Kidney (tissue), 13 donors: ENCODE measurements at regions not wholly inside any gene's neighbourhood (a gene's known extent, or its start where the extent isn't known, plus 50 kb on each side); places are given as distances from the start of the nearest gene placed in this dataset.

Source experiments
- DNase-seq, 5 donors: peaks; one replicate each; pipeline ENCODE4 v3.0.0-alpha.2; 2013 to 2020
- FAIRE-seq: peaks from 2 replicates; lab custom pipeline; 2012; peaks lifted over from hg19 to GRCh38; lab: Jason Lieb, UNC
- H3K27ac ChIP-seq, 2 donors: one replicate each; pipeline ENCODE4 v1.7.0; 2013; ENCODE audit warnings: low read depth in 2 of 2, low read length in 2 of 2, inconsistent platforms in 1 of 2
- H3K27me3 ChIP-seq: one replicate; pipeline ENCODE4 v1.7.1; 2013; ENCODE audit warnings: low read length, inconsistent platforms; ENCODE audit not compliant: control insufficient read depth, insufficient read depth
- H3K36me3 ChIP-seq, 3 donors: one replicate each; pipeline versions ENCODE4 v1.7.0 to v1.7.1; 2013; ENCODE audit warnings: low read length in 3 of 3, control low read depth in 1 of 3, inconsistent platforms in 1 of 3; ENCODE audit not compliant: insufficient read depth in 3 of 3, control insufficient read depth in 2 of 3
- H3K4me1 ChIP-seq, 3 donors: one replicate each; pipeline versions ENCODE4 v1.7.0 to v1.7.1; 2013; ENCODE audit warnings: low read length in 3 of 3, inconsistent platforms in 1 of 3, low read depth in 1 of 3; ENCODE audit not compliant: control insufficient read depth in 2 of 3, insufficient read depth in 2 of 3
- H3K4me3 ChIP-seq, 3 donors: one replicate each; pipeline versions ENCODE4 v1.7.0 to v1.8.1; 2013; ENCODE audit warnings: low read length in 3 of 3, control low read depth in 1 of 3, inconsistent platforms in 1 of 3
- H3K9ac ChIP-seq, 3 donors: one replicate each; pipeline versions ENCODE4 v1.7.0 to v1.7.1; 2013; ENCODE audit warnings: low read length in 3 of 3, control low read depth in 1 of 3, inconsistent platforms in 1 of 3
- H3K9me3 ChIP-seq, 3 donors: one replicate each; pipeline versions ENCODE4 v1.7.0 to v1.7.1; 2013; ENCODE audit warnings: low read length in 3 of 3, control low read depth in 1 of 3, inconsistent platforms in 1 of 3; ENCODE audit not compliant: control insufficient read depth in 2 of 3, insufficient read depth in 1 of 3
- CTCF ChIP-seq: IDR thresholded peaks from 3 replicates; pipeline ENCODE4 v1.5.1; 2012; ENCODE audit warnings: mild to moderate bottlenecking, moderate library complexity, borderline replicate concordance; ENCODE audit not compliant: insufficient read depth; ENCODE audit errors: extremely low read depth
- intact Hi-C: fragments of 100-400 bp; cut with DNase I; formaldehyde crosslinking; loops from one replicate; pipeline ENCODE4 v1.11.1; 2022
- donor health status: control.
- donor health status: control.
- donor health status: control.
- donor health status: control.
- donor health status: control.
- donor health status: DM: yes; HTN: yes; CAD: no.
- donor health status: Normal renal cell carcinoma (clear cell type).

- DNase-seq (no peak), FAIRE-seq (no peak)
- no peak overlapping the region for H3K4me3 ChIP-seq
- TF ChIP-seq CTCF = no peak
- no peak overlapping the region for H3K27ac ChIP-seq
- intact Hi-C loops = no loop called here
- no peak overlapping the region for H3K9ac ChIP-seq
- H3K27me3 ChIP-seq = no peaks in the 10 kb centered on the region
- no peaks in the 10 kb centered on the region for H3K4me1 ChIP-seq
- H3K9me3 ChIP-seq = peaks cover 0 to 3% (median 0%) of the 10 kb centered on the region in 3 donors
- no peaks in the 10 kb centered on the region for H3K36me3 ChIP-seq
These were observed 118.4 kb downstream of the PLK2 start for GRCh38 chr5:58341476-58341875.

- Histone ChIP-seq H3K9me3 (peaks cover 0 to 3% (median 0%) of the 10 kb centered on the region in 3 donors), H3K9ac (no peak overlapping the region), H3K4me3 (no peak overlapping the region), H3K4me1 (no peaks in the 10 kb centered on the region), H3K36me3 (no peaks in the 10 kb centered on the region), H3K27ac (no peak overlapping the region), H3K27me3 (no peaks in the 10 kb centered on the region)
- FAIRE-seq (no peak), DNase-seq (no peak)
- TF ChIP-seq CTCF = no peak
- intact Hi-C loops = no loop called here
These were observed 124.4 kb downstream of the PLK2 start for GRCh38 chr5:58335518-58335917.

GRCh38 chr5:58334035-58334434 is 125.9 kb downstream of the PLK2 start:
- no peaks in the 10 kb centered on the region for H3K27me3 ChIP-seq
- no peak overlapping the region for H3K27ac ChIP-seq
- peaks cover 0 to 3% (median 0%) of the 10 kb centered on the region in 3 donors for H3K9me3 ChIP-seq
- H3K36me3 ChIP-seq = no peaks in the 10 kb centered on the region
- H3K9ac ChIP-seq = no peak overlapping the region
- no peak for DNase-seq
- intact Hi-C loops = no loop called here
- no peak for TF ChIP-seq CTCF
- no peak for FAIRE-seq
- H3K4me1 ChIP-seq = no peaks in the 10 kb centered on the region
- no peak overlapping the region for H3K4me3 ChIP-seq

GRCh38 chr5:58330781-58331180 is 129.1 kb downstream of the PLK2 start:
- DNase-seq (no peak), FAIRE-seq (no peak)
- Histone ChIP-seq H3K4me1 (no peaks in the 10 kb centered on the region), H3K27me3 (no peaks in the 10 kb centered on the region), H3K36me3 (no peaks in the 10 kb centered on the region), H3K27ac (no peak overlapping the region), H3K9me3 (no peaks in the 10 kb centered on the region), H3K9ac (no peak overlapping the region), H3K4me3 (no peak overlapping the region)
- TF ChIP-seq CTCF = no peak
- intact Hi-C loops = no loop called here
